ENCODE measurements at regions not wholly inside any gene's neighbourhood (a gene's known extent, or its start where the extent isn't known, plus 50 kb on each side); places are given as distances from the start of the nearest gene placed in this dataset.
A peak's percentile ranks its signal among the peaks of the same experiment; 100 is the strongest.

DNA sequence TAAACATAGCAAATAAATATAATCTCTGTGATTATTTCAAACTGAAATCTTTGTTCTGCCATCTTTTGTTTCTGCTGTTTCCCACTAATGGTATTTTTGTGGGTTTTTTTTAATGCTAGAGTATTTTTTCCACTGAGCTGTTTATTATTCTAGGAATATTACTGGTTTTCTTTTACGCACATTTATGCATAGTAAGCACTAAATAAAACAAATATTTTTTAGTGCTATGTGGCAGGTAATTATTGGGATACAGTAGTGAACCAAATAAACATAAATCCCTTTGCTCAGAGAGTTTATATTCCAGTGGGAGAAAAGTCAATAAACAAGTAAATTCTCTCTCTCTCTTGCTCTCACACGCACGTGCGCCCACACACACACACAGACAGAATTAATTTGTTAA is 397.4 kb downstream of the PRDM5 start:
- H3K27me3 ChIP-seq (replicated peaks; ENCODE audit: control insufficient read depth, insufficient read depth, low read length), result no peaks in the 10 kb centered on the region

DNA sequence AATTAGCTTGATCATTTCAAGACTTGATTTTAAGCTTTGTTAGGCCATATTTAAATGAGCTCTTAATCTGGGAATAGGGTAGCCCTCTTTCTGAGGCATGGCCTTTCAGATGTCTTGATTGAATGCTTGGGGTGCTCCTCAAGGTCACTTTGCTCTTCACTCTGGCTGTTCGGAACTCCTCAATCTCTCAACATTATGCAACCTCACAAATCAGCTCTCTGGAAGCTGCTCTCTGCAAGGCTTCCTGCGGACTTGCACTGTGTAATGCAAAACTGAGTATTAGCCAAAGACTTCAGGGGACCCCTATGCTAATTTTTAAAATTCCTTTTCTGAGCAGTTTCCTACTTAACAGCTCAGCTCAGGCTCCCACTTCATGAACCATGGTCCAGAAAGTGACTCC is 398.3 kb downstream of the PRDM5 start:
- Histone ChIP-seq H3K9ac (ENCODE audit: low read length) (no peak overlapping the region), H3K4me1 (ENCODE audit: control insufficient read depth, insufficient read depth, low read length) (peaks cover 14% of the 10 kb centered on the region), H3K4me3 (ENCODE audit: low read length) (no peak overlapping the region), H3K36me3 (ENCODE audit: control insufficient read depth, insufficient read depth, low read length, severe bottlenecking) (no peaks in the 10 kb centered on the region), H3K9me3 (ENCODE audit: control insufficient read depth, low read length) (no peaks in the 10 kb centered on the region), H3K27me3 (replicated peaks; ENCODE audit: control insufficient read depth, insufficient read depth, low read length) (no peaks in the 10 kb centered on the region)
- DNase-seq (ENCODE audit: low read depth), result no peak

More for the DNA sequence above, 397.4 kb downstream of the PRDM5 start:
- Histone ChIP-seq H3K36me3 (ENCODE audit: control insufficient read depth, insufficient read depth, low read length, severe bottlenecking) (no peaks in the 10 kb centered on the region), H3K4me1 (ENCODE audit: control insufficient read depth, insufficient read depth, low read length) (peaks cover 14% of the 10 kb centered on the region), H3K9ac (ENCODE audit: low read length) (no peak overlapping the region), H3K9me3 (ENCODE audit: control insufficient read depth, low read length) (no peaks in the 10 kb centered on the region), H3K4me3 (ENCODE audit: low read length) (no peak overlapping the region)
- no peak for DNase-seq (ENCODE audit: low read depth)

DNA sequence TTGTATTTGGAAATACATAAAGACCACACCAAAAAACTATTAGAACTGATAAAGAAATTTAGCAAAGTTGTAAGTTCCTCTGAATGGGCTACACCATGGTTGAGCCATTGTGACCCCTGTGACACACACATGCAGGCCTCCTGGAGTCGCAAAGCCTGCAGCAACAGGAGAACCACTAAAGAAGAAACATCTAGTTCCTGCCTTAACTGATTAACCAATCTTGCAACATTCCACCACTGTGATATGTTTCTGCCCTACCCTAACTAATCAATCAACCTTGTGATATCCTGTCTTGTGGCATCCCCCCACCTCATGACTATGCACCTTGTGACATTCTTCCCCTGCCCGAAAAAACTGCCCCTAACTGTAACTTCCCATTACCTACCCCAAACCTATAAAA is 401.8 kb downstream of the PRDM5 start:
- Histone ChIP-seq H3K36me3 (ENCODE audit: control insufficient read depth, insufficient read depth, low read length, severe bottlenecking) (no peaks in the 10 kb centered on the region), H3K9ac (ENCODE audit: low read length) (no peak overlapping the region), H3K9me3 (ENCODE audit: control insufficient read depth, low read length) (no peaks in the 10 kb centered on the region), H3K27me3 (replicated peaks; ENCODE audit: control insufficient read depth, insufficient read depth, low read length) (no peaks in the 10 kb centered on the region), H3K4me3 (ENCODE audit: low read length) (no peak overlapping the region), H3K4me1 (ENCODE audit: control insufficient read depth, insufficient read depth, low read length) (peaks cover 17% of the 10 kb centered on the region)
- no peak for DNase-seq (ENCODE audit: low read depth)

DNA sequence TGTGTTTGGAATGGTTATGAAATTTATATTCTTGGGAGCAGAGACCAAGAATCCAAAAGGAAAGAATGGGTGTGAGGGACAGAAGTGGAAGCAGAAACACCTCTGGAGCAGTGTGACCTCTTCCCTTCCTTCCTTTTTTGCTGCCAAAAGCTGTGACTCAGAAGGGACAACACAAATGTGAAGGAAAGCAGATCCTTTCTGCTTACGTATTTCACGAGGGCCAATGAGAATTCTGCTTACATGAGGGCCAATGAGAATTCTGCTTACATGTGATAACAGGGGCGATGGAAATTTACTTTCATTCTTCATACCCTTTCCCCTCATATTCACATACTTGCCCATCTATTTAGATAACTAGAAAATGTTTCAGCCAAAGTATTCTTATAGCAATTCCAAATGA is 404.6 kb downstream of the PRDM5 start:
- H3K9me3 ChIP-seq (ENCODE audit: control insufficient read depth, low read length), result peaks cover 6% of the 10 kb centered on the region

DNA sequence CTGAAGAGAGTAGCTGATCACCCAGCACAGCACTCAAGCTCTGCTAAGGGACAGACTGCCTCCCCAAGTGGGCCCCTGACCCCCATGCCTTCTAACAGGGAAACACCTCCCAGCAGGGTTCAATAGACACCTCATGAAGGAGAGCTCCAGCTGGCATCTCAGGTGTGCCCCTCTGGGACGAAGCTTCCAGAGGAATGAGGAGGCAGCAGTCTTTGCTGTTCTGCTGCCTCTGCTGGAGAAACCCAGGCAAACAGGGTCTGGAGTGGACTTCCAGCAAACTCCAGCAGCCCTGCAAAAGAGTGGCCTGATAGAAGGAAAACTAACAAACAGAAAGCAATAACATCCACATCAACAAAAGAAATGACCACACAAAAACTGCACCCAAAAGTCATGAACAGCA is 412.8 kb downstream of the PRDM5 start:
- no peak for DNase-seq (ENCODE audit: low read depth)
- no peaks in the 10 kb centered on the region for H3K4me1 ChIP-seq (ENCODE audit: control insufficient read depth, insufficient read depth, low read length)
- no peak overlapping the region for H3K4me3 ChIP-seq (ENCODE audit: low read length)

More for the DNA sequence above, 404.6 kb downstream of the PRDM5 start:
- H3K27me3 ChIP-seq (replicated peaks; ENCODE audit: control insufficient read depth, insufficient read depth, low read length), result no peaks in the 10 kb centered on the region
- H3K4me3 ChIP-seq (ENCODE audit: low read length), result peak overlapping the region; percentile 71
- DNase-seq (ENCODE audit: low read depth), result peak; percentile 76
- peaks cover 17% of the 10 kb centered on the region for H3K4me1 ChIP-seq (ENCODE audit: control insufficient read depth, insufficient read depth, low read length)
- no peak overlapping the region for H3K9ac ChIP-seq (ENCODE audit: low read length)
- H3K36me3 ChIP-seq (ENCODE audit: control insufficient read depth, insufficient read depth, low read length, severe bottlenecking), result no peaks in the 10 kb centered on the region

DNA sequence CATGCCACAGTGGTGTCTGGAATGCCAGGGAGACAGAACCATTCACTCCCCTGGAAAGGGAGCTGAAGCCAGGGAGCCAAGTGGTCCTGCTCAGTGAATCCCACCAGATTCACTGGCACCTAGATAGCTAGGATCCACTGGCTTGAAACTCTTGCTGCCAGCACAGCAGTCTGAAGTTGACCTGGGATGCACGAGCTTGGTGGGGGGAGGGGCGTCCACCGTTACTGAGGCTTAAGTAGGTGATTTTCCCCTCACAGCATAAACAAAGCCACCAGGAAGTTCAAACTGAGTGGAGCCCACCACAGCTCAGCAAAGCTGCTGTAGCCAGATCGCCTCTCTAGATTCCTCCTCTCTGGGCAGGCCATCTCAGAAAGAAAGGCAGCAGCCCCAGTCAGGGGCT is 413.3 kb downstream of the PRDM5 start:
- Histone ChIP-seq H3K9ac (ENCODE audit: low read length) (no peak overlapping the region), H3K4me3 (ENCODE audit: low read length) (no peak overlapping the region), H3K27me3 (replicated peaks; ENCODE audit: control insufficient read depth, insufficient read depth, low read length) (no peaks in the 10 kb centered on the region), H3K36me3 (ENCODE audit: control insufficient read depth, insufficient read depth, low read length, severe bottlenecking) (no peaks in the 10 kb centered on the region), H3K9me3 (ENCODE audit: control insufficient read depth, low read length) (peaks cover 11% of the 10 kb centered on the region), H3K4me1 (ENCODE audit: control insufficient read depth, insufficient read depth, low read length) (no peaks in the 10 kb centered on the region)
- DNase-seq (ENCODE audit: low read depth), result no peak

More for the DNA sequence above, 412.8 kb downstream of the PRDM5 start:
- no peak overlapping the region for H3K9ac ChIP-seq (ENCODE audit: low read length)
- peaks cover 11% of the 10 kb centered on the region for H3K9me3 ChIP-seq (ENCODE audit: control insufficient read depth, low read length)
- no peaks in the 10 kb centered on the region for H3K36me3 ChIP-seq (ENCODE audit: control insufficient read depth, insufficient read depth, low read length, severe bottlenecking)
- no peaks in the 10 kb centered on the region for H3K27me3 ChIP-seq (replicated peaks; ENCODE audit: control insufficient read depth, insufficient read depth, low read length)

DNA sequence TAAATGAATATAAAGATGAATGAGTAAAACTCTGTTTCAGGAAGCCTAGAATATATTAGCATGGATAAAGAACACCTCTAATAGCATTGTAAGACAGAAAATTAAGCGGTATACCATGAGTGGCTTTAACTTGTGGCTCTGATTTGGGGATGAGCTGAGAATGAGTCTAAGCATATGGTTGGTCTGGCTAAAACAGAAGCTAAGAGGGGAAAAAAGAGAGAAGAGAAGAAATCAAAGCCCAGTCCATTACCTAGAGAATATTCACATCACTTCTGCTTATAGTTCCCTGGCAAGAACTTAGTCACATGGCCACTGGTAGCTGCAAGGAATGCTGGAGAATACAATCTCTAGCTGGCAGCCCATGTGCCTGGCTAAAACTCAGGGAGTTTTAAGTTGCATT is 414.5 kb downstream of the PRDM5 start:
- no peak overlapping the region for H3K4me3 ChIP-seq (ENCODE audit: low read length)
- H3K9ac ChIP-seq (ENCODE audit: low read length), result no peak overlapping the region
- no peaks in the 10 kb centered on the region for H3K4me1 ChIP-seq (ENCODE audit: control insufficient read depth, insufficient read depth, low read length)
- H3K36me3 ChIP-seq (ENCODE audit: control insufficient read depth, insufficient read depth, low read length, severe bottlenecking), result no peaks in the 10 kb centered on the region
- H3K27me3 ChIP-seq (replicated peaks; ENCODE audit: control insufficient read depth, insufficient read depth, low read length), result no peaks in the 10 kb centered on the region
- no peak for DNase-seq (ENCODE audit: low read depth)
- peaks cover 5% of the 10 kb centered on the region for H3K9me3 ChIP-seq (ENCODE audit: control insufficient read depth, low read length)

DNA sequence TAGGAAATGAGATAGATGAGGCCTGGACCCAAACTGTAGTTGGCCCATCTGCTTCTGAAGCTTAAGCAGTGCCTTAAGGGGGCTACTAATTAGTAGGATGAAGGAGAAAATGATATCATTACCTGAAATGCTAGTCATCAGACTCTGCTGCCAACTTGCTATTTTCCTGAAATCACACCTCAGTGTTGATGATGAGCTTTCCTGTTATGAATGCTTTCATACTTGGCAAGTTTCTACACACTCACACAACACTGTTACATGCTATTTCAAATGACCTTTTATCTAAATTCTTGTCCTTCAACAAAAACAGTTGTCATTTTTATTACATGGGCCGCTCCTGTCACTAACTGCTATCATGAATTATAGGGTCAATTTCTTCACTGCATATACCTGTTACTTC is 416.0 kb downstream of the PRDM5 start:
- H3K9me3 ChIP-seq (ENCODE audit: control insufficient read depth, low read length), result peaks cover 2% of the 10 kb centered on the region
- no peak for DNase-seq (ENCODE audit: low read depth)
- no peaks in the 10 kb centered on the region for H3K27me3 ChIP-seq (replicated peaks; ENCODE audit: control insufficient read depth, insufficient read depth, low read length)
- H3K4me1 ChIP-seq (ENCODE audit: control insufficient read depth, insufficient read depth, low read length), result no peaks in the 10 kb centered on the region
- no peaks in the 10 kb centered on the region for H3K36me3 ChIP-seq (ENCODE audit: control insufficient read depth, insufficient read depth, low read length, severe bottlenecking)
- no peak overlapping the region for H3K9ac ChIP-seq (ENCODE audit: low read length)
- H3K4me3 ChIP-seq (ENCODE audit: low read length), result no peak overlapping the region

DNA sequence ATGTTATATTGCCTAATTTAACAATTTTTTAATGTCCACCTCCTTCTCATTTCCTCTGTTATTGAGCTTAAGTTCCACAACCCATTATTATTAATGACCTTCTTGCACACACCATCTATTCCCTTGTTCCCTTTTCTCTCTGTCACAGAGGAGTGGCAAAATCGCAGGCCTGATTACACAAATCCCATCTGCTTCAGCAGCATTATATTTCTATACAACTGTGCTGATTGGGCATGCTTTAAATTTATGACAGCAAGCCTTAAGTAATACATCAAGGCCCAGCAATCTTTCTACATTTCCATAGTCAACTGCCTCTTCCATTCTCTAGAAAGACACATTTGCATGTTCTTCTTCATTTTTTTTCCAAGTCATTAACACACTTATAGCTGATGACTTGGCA is 423.8 kb downstream of the PRDM5 start:
- DNase-seq (ENCODE audit: low read depth), result no peak
- no peaks in the 10 kb centered on the region for H3K9me3 ChIP-seq (ENCODE audit: control insufficient read depth, low read length)
- H3K9ac ChIP-seq (ENCODE audit: low read length), result no peak overlapping the region
- H3K27me3 ChIP-seq (replicated peaks; ENCODE audit: control insufficient read depth, insufficient read depth, low read length), result no peaks in the 10 kb centered on the region
- no peak overlapping the region for H3K4me3 ChIP-seq (ENCODE audit: low read length)
- H3K4me1 ChIP-seq (ENCODE audit: control insufficient read depth, insufficient read depth, low read length), result no peaks in the 10 kb centered on the region
- no peaks in the 10 kb centered on the region for H3K36me3 ChIP-seq (ENCODE audit: control insufficient read depth, insufficient read depth, low read length, severe bottlenecking)

DNA sequence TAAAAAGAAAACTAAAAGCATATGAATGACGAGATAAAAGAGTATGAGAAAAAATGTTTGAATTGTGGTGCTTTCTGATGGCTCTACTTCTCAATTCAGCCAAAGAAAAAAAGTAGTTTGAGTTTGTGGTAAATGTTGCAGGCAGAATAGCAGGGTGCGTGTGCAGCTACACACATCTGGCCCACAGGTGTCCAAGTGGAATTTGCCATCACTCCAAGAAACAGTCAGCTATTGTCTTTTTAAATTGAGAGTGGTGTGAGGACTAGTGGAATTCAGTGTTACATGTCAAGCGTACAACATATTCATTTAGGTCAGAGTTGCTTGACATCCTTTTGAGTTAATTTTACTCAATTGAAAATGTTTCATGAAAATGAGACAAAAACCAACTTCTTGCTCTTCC is 424.8 kb upstream of the MAD2L1 start:
- no peaks in the 10 kb centered on the region for H3K9me3 ChIP-seq (ENCODE audit: control insufficient read depth, low read length)
- no peak overlapping the region for H3K4me3 ChIP-seq (ENCODE audit: low read length)
- no peak for DNase-seq (ENCODE audit: low read depth)
- no peak overlapping the region for H3K9ac ChIP-seq (ENCODE audit: low read length)
- H3K4me1 ChIP-seq (ENCODE audit: control insufficient read depth, insufficient read depth, low read length), result no peaks in the 10 kb centered on the region
- no peaks in the 10 kb centered on the region for H3K27me3 ChIP-seq (replicated peaks; ENCODE audit: control insufficient read depth, insufficient read depth, low read length)
- H3K36me3 ChIP-seq (ENCODE audit: control insufficient read depth, insufficient read depth, low read length, severe bottlenecking), result no peaks in the 10 kb centered on the region

DNA sequence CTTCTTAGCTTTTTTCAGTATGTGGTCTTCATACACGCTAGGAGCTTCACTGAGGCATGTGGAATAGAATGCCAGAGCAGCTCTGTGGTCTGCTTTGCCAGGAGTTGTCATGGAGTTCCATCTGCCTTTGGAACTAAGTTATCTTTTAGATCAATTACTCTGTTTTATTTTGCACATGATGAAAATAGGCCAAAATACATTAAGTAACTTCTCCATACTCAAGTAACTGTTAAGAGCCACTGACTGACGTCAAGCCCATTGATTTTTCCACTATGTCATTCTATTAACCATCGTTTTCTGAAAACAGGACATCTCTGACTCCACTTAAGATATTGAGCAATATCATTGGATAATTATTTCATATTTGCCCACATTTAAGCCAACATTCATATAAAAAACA is 415.1 kb upstream of the MAD2L1 start:
- H3K9me3 ChIP-seq (ENCODE audit: control insufficient read depth, low read length), result no peaks in the 10 kb centered on the region
- no peaks in the 10 kb centered on the region for H3K36me3 ChIP-seq (ENCODE audit: control insufficient read depth, insufficient read depth, low read length, severe bottlenecking)
- peaks cover 5% of the 10 kb centered on the region for H3K4me1 ChIP-seq (ENCODE audit: control insufficient read depth, insufficient read depth, low read length)
- DNase-seq (ENCODE audit: low read depth), result peak; percentile 76
- no peak overlapping the region for H3K9ac ChIP-seq (ENCODE audit: low read length)
- peak overlapping the region; percentile 15 for H3K4me3 ChIP-seq (ENCODE audit: low read length)
- H3K27me3 ChIP-seq (replicated peaks; ENCODE audit: control insufficient read depth, insufficient read depth, low read length), result no peaks in the 10 kb centered on the region

DNA sequence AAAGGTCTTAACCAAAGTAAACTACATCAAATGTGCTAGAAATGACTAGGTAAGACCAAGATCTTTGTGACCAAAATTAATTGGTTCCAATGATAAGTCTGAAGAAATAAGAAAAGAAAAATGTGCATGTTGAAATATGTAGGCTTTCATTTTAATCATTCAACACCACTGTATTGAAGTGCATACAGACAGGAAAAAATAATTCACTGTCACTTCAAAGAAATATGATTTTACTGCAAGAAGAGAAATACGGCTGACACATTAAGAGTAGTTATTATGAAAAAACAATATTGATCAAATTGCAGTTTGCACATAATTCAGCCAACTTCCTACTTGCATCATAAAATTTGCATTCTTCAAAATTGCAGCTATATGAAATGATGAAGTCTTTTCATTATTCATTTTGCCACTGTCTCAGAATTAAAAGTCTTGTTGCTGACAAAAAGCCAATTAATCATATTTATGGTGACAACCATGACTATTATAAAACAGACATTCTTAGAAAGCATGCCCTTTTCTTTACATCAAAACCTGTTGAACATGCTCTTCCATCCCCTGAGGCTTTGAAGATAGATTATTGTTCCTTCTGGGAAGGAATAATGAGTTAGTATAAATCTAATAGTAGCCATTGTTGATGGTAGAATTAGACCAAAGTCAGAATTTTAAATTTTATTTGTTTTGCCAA is 405.9 kb upstream of the MAD2L1 start:
- H3K4me3 ChIP-seq (ENCODE audit: low read length), result no peak overlapping the region
- DNase-seq (ENCODE audit: low read depth), result no peak
- no peaks in the 10 kb centered on the region for H3K36me3 ChIP-seq (ENCODE audit: control insufficient read depth, insufficient read depth, low read length, severe bottlenecking)
- no peaks in the 10 kb centered on the region for H3K27me3 ChIP-seq (replicated peaks; ENCODE audit: control insufficient read depth, insufficient read depth, low read length)
- H3K9me3 ChIP-seq (ENCODE audit: control insufficient read depth, low read length), result no peaks in the 10 kb centered on the region
- H3K4me1 ChIP-seq (ENCODE audit: control insufficient read depth, insufficient read depth, low read length), result peaks cover 4% of the 10 kb centered on the region
- H3K9ac ChIP-seq (ENCODE audit: low read length), result no peak overlapping the region
